Endothelial cell (in vitro differentiated cells): ENCODE measurements at regions not wholly inside any gene's neighbourhood (a gene's known extent, or its start where the extent isn't known, plus 50 kb on each side); places are given as distances from the start of the nearest gene placed in this dataset.

Experiments used
- DNase-seq: peaks from one replicate; pipeline ENCODE4 v3.0.0; 2021; ENCODE audit warnings: low spot score
- H3K27ac Mint-ChIP-seq: one replicate; pipeline ENCODE4 v1.8.0; 2021; ENCODE audit warnings: mixed read lengths, inconsistent platforms; ENCODE audit not compliant: unreplicated experiment
- H3K27me3 Mint-ChIP-seq: one replicate; pipeline ENCODE4 v1.8.0; 2021; ENCODE audit warnings: mild to moderate bottlenecking, moderate library complexity, mixed read lengths, inconsistent platforms; ENCODE audit not compliant: unreplicated experiment
- H3K36me3 Mint-ChIP-seq: one replicate; pipeline ENCODE4 v1.8.0; 2021; ENCODE audit warnings: mild to moderate bottlenecking, low read depth, mixed read lengths, inconsistent platforms; ENCODE audit not compliant: unreplicated experiment
- H3K4me1 Mint-ChIP-seq: one replicate; pipeline ENCODE4 v1.8.0; 2021; ENCODE audit warnings: mild to moderate bottlenecking, mixed read lengths, inconsistent platforms; ENCODE audit not compliant: unreplicated experiment
- H3K4me3 Mint-ChIP-seq: one replicate; pipeline ENCODE4 v1.8.0; 2021; ENCODE audit warnings: mild to moderate bottlenecking, mixed read lengths, inconsistent platforms; ENCODE audit not compliant: unreplicated experiment
- H3K9me3 Mint-ChIP-seq: one replicate; pipeline ENCODE4 v1.8.0; 2021; ENCODE audit warnings: mixed read lengths, inconsistent platforms; ENCODE audit not compliant: unreplicated experiment
- TF ChIP-seq, protein P1 (sequence below): fragments of 200-600 bp; sonication (generic); IDR thresholded peaks from one replicate; pipeline ENCODE4 v1.5.0; 2021; ENCODE audit warnings: antibody characterized with exemption; ENCODE audit not compliant: unreplicated experiment

- TF ChIP-seq, protein P1, sequence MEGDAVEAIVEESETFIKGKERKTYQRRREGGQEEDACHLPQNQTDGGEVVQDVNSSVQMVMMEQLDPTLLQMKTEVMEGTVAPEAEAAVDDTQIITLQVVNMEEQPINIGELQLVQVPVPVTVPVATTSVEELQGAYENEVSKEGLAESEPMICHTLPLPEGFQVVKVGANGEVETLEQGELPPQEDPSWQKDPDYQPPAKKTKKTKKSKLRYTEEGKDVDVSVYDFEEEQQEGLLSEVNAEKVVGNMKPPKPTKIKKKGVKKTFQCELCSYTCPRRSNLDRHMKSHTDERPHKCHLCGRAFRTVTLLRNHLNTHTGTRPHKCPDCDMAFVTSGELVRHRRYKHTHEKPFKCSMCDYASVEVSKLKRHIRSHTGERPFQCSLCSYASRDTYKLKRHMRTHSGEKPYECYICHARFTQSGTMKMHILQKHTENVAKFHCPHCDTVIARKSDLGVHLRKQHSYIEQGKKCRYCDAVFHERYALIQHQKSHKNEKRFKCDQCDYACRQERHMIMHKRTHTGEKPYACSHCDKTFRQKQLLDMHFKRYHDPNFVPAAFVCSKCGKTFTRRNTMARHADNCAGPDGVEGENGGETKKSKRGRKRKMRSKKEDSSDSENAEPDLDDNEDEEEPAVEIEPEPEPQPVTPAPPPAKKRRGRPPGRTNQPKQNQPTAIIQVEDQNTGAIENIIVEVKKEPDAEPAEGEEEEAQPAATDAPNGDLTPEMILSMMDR = no peak
- no peak for DNase-seq
- Mint-ChIP-seq H3K27ac (no peak overlapping the region), H3K4me1 (peaks cover 4% of the 10 kb centered on the region), H3K9me3 (no peaks in the 10 kb centered on the region), H3K27me3 (peaks cover 9% of the 10 kb centered on the region), H3K36me3 (peaks cover 9% of the 10 kb centered on the region), H3K4me3 (no peak overlapping the region)
Measured at GRCh38 chr20:57952136-57952535, 242.3 kb upstream of the PMEPA1 start.

GRCh38 chr20:57951549-57951948 lies 241.7 kb upstream of the PMEPA1 start:
- peaks cover 9% of the 10 kb centered on the region for H3K36me3 Mint-ChIP-seq
- peaks cover 4% of the 10 kb centered on the region for H3K4me1 Mint-ChIP-seq
- H3K27me3 Mint-ChIP-seq = peaks cover 9% of the 10 kb centered on the region
- no peak for DNase-seq
- TF ChIP-seq, protein P1 = no peak
- no peak overlapping the region for H3K27ac Mint-ChIP-seq
- no peaks in the 10 kb centered on the region for H3K9me3 Mint-ChIP-seq
- H3K4me3 Mint-ChIP-seq = no peak overlapping the region

DNA sequence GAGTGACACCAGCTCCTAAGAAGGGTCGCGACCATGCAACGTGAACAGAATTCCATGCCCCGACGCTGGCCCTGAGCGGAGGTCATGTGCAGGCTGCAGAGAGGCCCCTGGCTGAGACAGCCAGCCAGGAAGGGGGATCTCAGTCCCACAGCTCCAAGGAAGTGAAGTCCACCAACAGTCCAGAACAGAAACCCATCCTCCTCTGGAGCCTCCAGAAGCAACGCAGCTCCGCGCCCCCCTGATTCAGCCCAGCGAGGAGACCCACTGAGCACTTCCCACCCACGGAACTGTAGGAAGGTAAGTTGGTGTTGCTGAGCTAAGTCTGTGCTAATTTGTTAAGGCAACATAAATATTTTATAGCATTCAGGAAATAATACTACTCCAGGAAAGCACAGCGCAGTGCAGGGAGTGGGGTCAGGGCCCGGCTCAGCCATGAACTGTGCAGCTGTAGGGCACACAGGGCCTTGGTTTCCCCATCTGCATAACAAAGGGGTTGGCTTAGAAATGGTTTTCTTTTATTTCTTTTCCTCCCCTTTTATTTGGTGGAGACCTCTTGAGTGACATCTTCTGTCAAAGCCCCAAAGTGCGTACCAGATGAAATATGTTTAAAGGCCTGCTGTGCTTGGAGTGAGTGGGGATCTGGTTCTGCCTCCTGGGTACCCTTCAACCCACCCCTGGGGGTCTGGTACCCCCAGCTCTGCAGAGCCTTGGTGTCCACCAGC lies 241.1 kb upstream of the PMEPA1 start:
- H3K36me3 Mint-ChIP-seq = peaks cover 8% of the 10 kb centered on the region
- DNase-seq = no peak
- peaks cover 8% of the 10 kb centered on the region for H3K27me3 Mint-ChIP-seq
- no peak overlapping the region for H3K4me3 Mint-ChIP-seq
- TF ChIP-seq, protein P1 = no peak
- H3K9me3 Mint-ChIP-seq = no peaks in the 10 kb centered on the region
- H3K4me1 Mint-ChIP-seq = peaks cover 3% of the 10 kb centered on the region
- H3K27ac Mint-ChIP-seq = no peak overlapping the region

DNA sequence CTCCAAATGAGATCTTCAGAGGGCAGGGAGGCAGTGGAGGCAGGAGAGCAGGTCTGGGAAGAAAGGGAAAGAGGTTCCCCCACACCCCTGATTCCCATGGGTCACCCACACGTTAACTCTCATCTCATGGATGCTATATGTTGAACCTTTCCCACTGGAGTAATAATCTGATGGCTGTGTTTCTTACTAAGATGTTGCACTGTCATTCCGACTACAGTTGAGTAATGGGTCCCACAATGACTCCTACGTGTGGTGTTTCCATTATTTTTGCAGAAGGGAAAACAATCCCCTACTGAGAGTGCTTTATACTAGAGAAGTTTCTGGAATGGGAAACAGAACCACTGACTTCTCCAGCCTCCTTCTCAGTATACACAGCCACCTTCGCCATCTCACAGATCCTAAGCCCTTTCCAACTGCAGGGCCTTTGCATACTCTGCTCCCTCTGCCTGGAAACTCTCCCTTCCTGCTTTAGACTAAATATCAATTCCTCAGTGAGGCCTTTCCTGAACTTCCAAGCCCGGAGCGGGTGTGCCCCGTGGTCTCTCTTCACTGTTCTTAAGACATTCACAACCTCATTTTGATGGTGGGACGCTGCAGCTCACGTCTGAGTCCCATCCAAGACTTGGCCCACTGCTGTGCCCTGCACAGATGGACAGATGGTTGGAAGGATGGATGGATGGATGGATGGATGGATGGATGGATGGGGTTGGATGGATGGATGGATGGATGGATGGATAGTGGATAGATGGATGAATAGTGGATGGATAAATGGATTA lies 238.6 kb upstream of the PMEPA1 start:
- Mint-ChIP-seq H3K4me3 (no peak overlapping the region), H3K27me3 (peaks cover 11% of the 10 kb centered on the region), H3K36me3 (no peaks in the 10 kb centered on the region), H3K9me3 (no peaks in the 10 kb centered on the region), H3K4me1 (no peaks in the 10 kb centered on the region), H3K27ac (no peak overlapping the region)
- DNase-seq = no peak
- TF ChIP-seq, protein P1 = no peak
